GM21619 (cell line): ENCODE measurements at regions not wholly inside any gene's neighbourhood (a gene's known extent, or its start where the extent isn't known, plus 50 kb on each side); places are given as distances from the start of the nearest gene placed in this dataset.
A peak's percentile ranks its signal among the peaks of the same experiment; 100 is the strongest.

Experiments
- ATAC-seq: cut with Tn5 transposase; IDR thresholded peaks from one replicate; pipeline ENCODE4 v1.9.1; 2021; ENCODE audit not compliant: unreplicated experiment

DNA sequence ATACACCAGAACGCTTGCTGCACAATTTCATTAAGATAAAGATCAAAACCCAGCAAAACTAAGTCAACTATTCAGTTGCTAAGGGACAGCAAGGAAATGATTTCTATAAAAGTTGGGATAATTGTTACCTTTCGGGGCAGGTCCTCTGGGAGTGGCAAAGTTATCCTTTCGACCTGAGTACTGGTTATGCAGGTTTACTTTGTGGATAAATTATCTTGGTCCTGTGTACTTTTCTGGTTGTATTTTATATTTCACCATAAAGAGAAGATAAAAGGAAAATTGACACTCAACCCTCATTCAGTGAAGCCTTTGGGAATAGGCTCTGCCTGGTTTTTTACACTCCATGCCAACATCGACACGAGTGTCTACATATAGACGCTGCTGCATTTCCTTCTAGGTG is 146.5 kb downstream of the SYK start:
- ATAC-seq = no peak

DNA sequence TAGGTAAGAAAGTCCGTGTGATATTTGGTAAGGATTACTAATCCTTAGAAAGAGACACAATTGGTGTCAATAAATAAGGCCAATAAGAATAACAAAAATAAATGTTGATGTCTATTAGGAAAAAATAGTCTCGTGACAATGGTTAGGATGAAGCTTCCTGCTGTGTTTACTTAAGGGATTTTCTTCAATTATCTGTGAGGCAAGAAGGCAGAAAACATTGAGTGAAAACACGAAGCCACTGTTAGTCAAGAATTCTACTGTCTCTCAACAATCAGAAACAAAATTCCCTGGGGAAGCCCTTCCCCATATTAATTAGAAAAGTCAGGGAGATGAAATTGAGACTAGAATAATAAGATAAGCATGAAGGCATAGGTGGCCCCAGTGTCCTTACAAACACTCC is 149.0 kb downstream of the SYK start:
- no peak for ATAC-seq

DNA sequence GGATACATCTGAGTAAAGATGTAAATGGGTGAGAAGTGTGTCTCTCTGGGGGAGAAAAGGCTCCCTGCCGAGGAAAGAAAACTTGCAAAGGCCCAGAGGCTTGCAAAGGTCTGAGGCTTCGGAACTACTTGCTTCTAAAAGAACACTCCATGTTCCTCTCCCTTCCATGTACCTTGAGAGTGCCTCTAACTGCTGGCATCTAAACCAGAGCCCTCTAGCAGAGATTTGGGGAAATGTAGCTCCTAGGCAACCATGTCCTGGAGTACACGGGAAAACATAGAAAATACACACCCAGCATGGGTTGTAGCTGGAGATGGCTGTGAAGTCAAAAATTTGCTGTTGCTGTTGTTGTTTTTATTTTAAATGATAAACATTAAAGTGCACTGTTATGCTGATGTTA is 151.6 kb downstream of the SYK start:
- no peak for ATAC-seq

DNA sequence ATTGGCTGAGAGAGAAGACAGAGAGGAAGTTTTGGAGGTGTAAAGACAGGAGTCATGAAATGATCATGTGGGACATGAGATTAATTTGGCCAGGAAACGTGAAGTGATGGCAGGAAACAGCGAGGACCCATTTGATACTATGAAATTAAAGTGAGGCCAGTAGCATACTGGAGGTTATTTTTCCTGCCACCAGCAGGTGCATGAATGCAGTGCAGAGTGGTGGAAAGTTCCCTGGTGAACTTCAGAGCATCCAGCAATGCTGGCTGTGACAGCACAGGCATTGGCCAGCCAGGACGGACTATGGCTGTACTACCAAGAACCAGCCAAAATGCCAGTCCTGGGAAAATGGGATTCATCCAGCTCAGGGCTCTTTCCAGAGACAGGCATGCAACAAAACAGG is 152.2 kb downstream of the SYK start:
- ATAC-seq = no peak

DNA sequence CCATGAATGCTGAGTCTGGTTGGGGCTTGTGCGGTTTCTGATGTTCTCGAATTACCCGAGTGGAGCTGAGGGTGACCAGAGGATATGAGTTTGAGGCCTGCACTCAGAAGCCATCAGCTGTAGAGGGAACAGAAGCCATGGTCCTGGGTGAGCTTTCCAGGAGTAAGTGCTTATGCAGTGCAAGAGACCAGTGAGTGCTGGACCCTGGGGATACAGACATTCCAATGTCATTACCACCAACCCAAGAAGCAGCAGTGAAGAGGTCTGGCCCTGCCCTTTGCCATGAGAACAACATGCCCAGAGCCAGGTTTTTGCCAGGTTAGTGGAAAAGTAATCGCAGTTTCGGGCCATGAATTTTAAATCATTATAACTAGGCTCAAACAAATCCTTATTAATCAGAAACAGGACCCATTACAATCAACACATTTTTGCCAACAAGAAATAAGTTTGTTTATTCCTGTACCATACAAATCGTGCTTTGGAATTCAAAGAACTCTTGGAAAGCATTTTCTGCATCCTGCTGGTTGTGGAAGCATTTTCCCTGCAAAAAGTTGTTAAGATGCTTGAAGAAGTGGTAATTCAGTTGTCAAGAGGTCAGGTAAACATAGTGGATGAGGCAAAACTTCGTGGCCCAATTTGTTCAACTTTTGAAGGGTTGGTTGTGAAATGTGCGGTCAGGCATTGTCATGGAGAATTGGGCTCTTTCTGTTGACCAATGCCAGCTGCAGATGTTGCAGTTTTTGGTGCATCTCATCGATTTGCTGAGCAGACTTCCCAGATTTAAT is 154.6 kb downstream of the SYK start:
- no peak for ATAC-seq

DNA sequence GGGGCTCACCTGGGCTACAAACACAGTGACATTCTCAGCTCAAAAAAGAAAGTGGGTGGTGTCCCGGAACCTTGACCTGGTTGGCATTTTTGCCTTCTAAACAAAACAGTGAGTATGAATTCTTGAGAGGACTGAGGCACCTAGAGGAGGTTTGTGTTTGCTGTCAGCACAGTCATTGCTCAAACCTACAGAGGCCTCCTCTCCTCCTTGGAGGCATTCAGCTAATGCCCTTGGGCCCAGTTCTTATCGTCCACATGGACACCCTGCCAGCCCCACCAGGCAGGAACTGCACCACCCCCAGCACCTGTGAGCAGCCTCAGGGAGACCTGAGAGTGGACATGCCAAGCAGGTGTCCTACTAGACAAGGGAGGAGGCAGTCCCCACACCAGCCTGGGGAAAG is 156.7 kb downstream of the SYK start:
- no peak for ATAC-seq

DNA sequence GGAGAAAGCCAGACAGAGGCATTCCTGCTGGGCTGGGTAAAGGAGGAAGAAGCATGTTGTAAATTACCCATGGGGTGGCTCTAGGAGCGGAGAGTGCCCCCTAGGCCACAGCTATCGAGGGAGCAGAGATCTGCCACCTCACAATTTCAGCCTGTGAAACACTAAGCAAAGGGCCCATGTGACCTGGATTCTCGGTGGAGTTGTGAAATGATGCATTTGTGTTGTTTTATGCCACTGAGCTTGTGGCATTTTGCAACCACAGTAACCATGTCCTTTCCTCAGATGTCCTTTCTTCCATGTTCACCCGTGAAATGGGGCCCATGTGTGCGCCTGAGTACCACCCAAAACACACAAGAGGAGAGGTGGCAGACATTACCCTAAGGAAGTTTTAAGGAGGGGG is 159.3 kb downstream of the SYK start:
- ATAC-seq = no peak

DNA sequence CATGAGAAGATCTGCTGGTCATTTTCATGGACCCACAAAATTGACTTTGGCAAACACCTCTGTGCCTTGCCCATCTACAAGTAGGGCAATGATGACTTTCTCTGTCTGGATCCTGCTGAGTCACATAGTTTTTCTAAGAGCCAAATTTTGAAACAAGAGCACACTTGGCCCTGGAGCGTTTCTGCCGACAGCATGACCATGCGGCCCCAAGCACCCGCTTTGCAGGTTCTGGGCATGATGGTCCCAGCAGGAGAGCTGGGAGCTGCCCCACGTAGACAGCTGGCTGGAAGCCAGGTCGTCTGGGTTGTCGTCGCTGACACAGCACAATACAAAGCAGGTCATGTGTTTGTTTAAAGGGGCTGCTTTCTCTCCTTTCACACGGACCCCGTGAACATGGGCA is 159.8 kb downstream of the SYK start:
- no peak for ATAC-seq

DNA sequence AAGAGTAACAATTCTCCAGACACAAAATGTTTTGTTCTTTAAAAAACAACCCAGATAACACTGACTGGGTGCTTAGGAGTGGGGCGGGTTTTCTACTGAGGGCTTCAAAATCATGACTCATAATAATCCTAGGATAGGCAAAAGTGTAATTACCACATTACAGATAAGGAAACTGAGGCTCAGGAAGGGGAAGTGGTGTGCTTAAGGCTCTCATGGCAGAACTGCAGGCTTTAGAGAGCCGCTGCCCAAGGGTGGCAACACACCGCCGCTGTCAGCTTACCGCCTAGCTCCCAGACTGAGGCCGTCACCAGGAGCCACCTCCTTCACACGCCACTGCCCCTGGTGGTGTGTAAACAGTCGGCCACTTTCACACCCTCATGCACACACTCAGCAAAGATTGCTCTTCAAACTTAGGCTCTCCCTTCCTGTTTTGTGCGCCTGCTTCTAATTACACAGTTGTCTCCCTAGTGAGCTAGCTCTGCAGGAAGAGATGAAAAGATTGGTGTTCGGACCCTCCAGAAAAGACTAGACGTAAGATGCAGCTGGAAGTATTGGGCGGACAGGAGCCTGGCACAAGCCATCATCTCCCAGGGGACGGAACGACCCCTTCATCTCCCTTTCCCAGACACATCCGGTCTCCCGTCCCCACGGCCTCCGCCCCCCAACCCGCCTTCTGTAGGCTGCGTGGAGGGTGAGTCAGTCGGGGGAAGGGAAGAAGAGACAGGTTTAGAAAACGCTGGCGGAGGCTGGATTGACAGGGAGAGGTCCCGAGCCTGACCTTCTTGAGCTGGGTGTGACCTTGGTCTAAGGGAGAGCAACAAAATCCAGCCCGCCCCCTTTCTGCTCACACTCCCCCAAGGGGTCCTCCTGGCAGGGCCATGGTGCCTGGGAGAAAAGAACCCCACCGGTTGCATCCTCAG is 162.7 kb downstream of the SYK start:
- no peak for ATAC-seq

DNA sequence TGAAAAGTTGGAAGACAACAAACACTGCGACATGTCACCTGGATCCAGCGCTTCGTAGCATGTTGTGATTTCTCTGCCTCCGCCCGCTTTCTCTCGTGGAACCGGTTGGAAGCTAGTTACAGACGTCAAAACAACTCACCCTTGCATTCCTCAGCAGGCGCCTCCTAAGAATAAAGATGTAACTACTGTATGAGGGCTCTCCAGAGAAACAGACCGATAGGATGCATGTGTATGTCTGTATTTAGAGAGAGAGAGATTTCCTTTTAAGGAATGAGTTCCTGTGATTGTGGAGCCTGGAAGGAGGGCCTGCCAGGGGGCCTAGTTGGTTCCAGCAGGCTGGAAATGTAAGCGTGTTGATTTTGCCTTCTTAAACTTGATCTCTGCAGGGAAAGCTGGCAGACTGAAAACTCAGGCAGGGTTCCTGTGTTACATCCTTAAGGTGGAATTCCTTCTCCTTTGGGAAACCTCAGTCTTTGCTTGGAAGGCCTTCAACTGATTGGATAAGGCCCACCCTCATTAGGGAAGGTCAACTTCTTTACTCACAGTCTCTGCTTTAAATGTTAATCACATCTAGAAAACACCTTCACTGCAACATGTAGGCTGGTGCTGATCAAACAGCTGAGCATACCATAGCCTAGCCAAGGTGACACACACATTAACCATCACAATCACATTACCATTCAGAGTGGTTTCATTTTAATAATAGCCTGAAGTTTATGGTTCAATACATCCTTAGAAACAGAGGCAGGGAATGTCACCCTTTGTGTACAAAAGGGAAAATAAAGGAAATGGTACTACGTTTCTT is 163.8 kb downstream of the SYK start:
- ATAC-seq = no peak

DNA sequence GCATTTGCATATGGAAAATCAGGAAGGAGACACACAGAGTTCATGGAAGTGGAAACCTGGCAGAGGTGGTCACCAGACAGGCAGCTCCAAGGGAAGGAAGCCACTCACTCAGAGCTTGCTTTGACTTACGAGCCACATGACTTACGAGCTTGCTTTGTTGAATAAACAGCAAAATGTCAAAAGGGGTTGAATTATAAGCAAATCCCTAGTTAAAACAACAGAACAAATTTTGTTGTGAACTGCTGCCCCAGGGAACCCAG is 164.3 kb downstream of the SYK start:
- ATAC-seq = no peak

DNA sequence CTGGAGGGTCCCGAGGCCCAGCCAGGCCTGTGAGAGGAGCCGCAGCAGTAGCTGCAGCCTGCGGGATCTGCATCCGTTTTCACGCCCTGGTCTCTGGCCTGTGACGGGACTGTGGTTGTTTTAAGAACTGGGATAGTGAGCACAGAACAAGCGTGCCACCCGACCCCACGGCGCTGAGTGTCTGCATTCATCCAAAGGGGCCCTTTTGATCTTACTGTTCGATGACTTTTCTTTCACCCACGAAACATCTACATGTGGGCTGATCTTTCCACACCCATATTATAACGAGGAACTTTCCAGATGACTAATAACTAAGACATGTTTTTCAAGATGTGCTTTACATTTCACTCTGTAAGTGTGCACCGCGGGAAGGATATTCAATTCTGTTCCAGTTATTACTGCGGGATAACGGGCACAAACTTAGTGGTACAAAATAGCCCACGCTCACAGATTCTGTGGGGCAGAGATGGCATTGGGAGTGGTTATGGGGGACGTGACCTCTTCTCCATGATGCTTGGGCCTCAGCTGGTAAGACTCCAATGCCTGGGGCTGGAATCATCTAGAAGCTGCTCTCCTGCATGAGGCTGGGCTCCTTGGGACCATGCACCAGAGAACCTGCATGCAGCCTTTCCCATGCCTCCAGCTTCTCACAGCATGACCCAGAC is 165.0 kb downstream of the SYK start:
- ATAC-seq = no peak

DNA sequence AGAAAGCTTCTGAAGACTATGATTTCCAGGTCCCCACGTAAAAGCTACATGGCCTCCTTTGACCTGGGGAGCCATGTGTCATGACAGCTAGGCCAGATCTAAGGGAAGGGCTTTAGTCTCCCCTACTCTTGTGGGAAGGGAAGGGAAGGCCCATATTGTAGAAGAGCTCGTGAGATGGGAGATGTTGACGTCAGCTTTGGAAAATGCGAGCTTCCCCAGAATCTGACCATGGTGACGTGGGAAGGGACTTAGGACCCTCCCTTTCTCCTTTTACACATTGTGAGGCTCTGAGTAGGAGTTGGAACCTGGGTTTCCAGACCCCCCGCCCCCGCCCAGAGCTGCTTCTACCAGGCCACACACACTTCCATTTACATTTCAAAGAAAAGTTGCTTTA is 165.5 kb downstream of the SYK start:
- ATAC-seq = no peak

DNA sequence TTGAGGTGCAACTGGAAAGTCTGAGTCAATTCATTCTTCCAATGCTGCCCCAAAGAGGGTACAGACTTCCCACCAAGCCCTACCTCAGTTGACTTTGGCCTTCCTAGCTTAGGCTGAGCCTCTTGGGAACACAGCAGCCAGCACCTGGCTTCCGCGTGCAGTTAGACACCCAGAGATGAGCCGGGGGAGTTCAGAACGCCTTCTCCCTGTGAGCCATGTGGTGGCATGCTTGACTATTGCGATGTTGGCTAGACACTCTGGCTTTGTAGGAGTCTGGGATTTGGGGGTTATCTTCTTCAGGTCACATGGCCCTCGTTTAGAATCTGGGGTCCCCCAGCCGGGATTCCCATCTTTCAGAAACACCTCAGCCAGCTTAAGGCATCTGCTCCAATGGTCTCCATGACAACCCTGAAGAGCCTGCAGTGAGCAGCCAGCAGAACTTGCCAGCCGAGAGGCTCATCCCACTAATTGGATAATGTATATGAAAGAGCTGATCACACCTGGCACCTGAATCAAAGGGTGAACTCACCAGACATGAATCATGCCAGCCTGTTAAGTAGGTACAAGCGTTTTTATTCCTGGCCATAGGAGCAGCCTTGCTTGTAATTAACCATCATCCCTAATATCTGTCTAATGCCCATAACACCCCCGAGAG is 167.5 kb downstream of the SYK start:
- no peak for ATAC-seq

DNA sequence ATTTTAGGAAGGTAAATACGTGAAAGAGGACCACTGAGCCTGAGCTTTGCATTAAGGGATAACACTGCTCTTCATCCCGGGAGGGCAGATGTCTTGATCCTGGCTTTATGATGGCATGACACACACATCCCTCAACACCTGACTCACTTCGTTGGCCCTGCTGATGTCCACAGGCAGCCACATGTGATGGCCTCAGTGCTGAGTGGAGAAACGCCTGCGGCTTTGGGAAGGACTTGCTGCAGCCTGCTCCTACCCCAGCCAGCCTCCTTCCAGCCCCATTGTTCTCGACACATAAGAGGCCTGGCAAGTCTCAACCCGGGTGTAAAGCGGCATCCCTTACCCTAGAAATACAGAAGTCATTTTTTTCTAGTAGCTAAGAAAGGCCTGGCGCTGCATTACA is 169.0 kb downstream of the SYK start:
- no peak for ATAC-seq

DNA sequence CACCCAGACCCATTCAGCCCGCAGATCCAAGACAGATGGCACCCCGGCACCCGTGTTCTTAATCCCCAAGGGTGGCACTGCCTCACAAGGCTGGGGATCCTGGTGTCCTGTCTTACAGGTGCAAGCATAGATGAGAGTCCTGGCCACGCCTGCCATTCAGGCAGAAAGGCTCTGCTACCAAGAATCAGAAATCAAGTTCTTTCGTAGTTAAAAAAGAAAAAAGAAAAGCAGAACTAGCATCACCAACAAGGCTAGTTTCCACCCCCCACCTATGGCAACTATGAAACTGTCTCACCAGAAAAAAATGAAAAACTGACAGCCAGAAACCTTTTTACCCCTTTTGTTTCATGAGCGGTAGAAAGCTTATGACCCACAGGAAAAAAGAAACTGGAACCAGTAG is 170.4 kb downstream of the SYK start:
- ATAC-seq = peak; percentile 50

DNA sequence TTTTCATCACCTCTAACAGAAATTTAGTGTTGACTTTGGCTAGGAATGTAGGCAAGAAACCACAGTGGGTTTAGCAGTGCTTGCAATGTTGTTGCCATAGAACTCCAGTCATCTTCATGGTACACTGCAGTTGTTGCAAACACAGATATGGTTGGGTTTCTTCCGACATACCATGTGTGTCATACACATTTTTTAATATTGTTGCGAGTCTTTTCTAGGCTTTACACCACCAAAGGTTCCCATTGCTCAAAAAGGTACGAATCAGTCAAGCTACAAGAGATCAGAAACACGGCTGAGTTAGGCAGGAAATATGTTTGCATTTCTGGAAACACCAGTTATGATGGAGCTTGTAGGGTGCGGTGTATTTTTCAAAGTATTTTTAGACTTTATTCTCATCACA is 172.4 kb downstream of the SYK start:
- no peak for ATAC-seq

DNA sequence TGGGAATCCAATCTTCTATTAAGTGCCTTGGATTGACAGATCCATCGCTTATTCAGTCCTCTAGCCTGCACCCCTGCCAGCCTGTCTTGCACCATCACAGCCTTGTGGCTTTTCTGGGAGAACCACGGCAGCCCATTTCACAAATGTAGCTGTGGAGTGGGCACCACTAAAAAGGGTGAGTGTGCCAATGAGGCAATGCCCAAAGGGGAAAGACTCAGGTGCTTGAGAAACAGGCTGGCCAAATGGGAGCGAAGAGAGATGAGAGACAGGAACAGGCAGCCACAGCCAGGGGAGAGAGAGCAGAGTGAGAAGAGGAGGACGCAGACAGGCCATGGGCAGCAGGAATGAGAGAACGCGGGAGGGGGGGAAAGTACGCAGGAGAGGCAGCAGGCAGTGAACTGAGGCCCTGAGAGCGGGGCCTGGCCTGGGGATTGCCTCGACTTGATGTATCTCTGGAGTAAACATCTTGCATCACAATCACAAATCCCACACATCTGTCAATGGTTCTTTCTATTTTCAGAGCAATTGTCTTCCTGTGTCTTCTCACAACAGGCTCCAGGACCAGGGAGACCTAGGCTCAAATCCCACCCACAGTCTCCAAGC is 173.1 kb downstream of the SYK start:
- no peak for ATAC-seq

DNA sequence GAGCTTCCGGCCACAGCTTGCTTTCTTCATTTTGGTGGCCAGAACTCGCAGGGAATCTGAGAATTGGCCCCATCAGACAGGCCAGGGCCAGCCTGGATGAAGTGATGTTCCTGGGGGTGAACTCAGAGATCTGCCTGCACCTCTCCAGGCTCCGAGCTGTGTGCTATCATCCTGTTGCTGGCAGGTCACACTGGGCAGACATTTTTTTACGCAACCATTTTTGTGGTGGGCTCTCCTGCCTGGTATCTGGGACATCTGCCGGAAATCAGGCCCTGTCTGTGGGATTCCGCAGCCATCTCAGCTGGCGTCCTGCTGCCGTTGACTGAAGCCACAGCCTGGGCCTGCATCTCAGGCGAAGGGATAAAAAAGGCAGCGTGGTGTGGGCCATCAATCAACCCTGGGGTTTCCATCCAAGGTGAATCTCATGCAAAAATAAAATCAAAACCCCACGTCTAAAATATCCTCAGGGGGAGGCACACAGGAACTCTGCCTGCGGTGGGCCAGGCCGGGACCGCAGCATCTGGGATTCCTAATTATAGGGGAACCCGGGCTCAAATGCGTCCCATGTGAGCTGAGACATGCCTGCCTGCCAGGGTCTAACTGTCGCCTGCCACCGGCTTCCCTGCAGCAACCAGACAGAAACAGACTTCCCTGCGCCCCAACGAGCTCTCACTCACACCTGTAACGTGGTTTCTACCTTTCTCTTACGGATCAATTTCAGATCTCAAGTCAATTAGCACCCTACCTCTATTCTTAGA is 174.3 kb downstream of the SYK start:
- ATAC-seq = no peak

DNA sequence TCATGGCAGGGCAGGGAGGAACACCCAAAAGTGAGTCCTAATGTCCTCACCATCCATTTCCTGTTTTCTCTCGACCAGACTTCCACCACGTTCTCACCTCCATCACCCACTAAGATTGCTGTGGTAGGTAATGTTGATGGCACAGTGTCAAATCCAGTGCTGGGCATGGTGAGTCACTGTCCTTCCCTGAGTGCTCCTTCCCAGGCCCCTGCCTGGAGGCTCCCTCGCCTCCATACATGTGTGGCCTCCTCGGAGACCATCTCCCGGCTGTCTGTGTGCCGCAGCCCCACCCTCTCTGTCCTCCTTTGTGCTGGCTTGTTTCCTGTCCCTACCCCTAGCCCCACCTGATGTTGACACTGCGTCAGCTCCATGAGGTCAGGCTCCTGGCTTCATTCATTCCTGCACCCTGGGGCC is 177.5 kb downstream of the SYK start:
- ATAC-seq = no peak
